ENCODE measurements at regions not wholly inside any gene's neighbourhood (a gene's known extent, or its start where the extent isn't known, plus 50 kb on each side); places are given as distances from the start of the nearest gene placed in this dataset.
"Not testable (repeated sequence)": the region's sequence is repeated elsewhere in the genome, so short reads cannot be mapped to it uniquely, and the experiment has no call there.

GRCh38 chr2:15823459-15824396 is 116.6 kb upstream of the MYCN start:
- DNase-seq (ENCODE audit: low read depth in 2 of 2) = no peak

GRCh38 chr2:15824467-15824866 is 115.9 kb upstream of the MYCN start:
- DNase-seq (ENCODE audit: low read depth in 2 of 2) = not testable (repeated sequence)

GRCh38 chr2:15825276-15825980 is 114.9 kb upstream of the MYCN start:
- no peak for DNase-seq (ENCODE audit: low read depth in 2 of 2)

GRCh38 chr2:15826273-15826717 is 114.1 kb upstream of the MYCN start:
- DNase-seq (ENCODE audit: low read depth in 2 of 2) = peak; percentile 5 to 7

- DNase-seq (ENCODE audit: low read depth in 2 of 2) = no peak
These were observed 113.3 kb upstream of the MYCN start for GRCh38 chr2:15827001-15827400.

GRCh38 chr2:15828576-15828975 is 111.8 kb upstream of the MYCN start:
- DNase-seq (ENCODE audit: low read depth in 2 of 2) = no peak

GRCh38 chr2:15829091-15829801 is 111.1 kb upstream of the MYCN start:
- DNase-seq (ENCODE audit: low read depth in 2 of 2) = no peak

GRCh38 chr2:15829985-15830384 is 110.4 kb upstream of the MYCN start:
- no peak for DNase-seq (ENCODE audit: low read depth in 2 of 2)

GRCh38 chr2:15830937-15831549 is 109.3 kb upstream of the MYCN start:
- no peak for DNase-seq (ENCODE audit: low read depth in 2 of 2)

GRCh38 chr2:15832030-15832709 is 108.2 kb upstream of the MYCN start:
- no peak for DNase-seq (ENCODE audit: low read depth in 2 of 2)

- no peak for DNase-seq (ENCODE audit: low read depth in 2 of 2)
These were observed 107.3 kb upstream of the MYCN start for GRCh38 chr2:15832849-15833680.

- DNase-seq (ENCODE audit: low read depth in 2 of 2) = no peak
These were observed 106.6 kb upstream of the MYCN start for GRCh38 chr2:15833731-15834130.

GRCh38 chr2:15834381-15835031 is 105.8 kb upstream of the MYCN start:
- DNase-seq (ENCODE audit: low read depth in 2 of 2) = no peak

GRCh38 chr2:15835991-15836688 is 104.2 kb upstream of the MYCN start:
- DNase-seq (ENCODE audit: low read depth in 2 of 2) = no peak

- DNase-seq (ENCODE audit: low read depth in 2 of 2) = no peak
These were observed 103.4 kb upstream of the MYCN start for GRCh38 chr2:15836689-15837610.

- DNase-seq (ENCODE audit: low read depth in 2 of 2) = no peak
These were observed 101.8 kb upstream of the MYCN start for GRCh38 chr2:15838481-15839090.

GRCh38 chr2:15839426-15840124 is 100.8 kb upstream of the MYCN start:
- DNase-seq (ENCODE audit: low read depth in 2 of 2) = no peak

Data from dermis microvascular lymphatic vessel endothelial cell (primary cell).